GM18505 (cell line): ENCODE measurements at regions not wholly inside any gene's neighbourhood (a gene's known extent, or its start where the extent isn't known, plus 50 kb on each side); places are given as distances from the start of the nearest gene placed in this dataset.

Experiments
- ATAC-seq: cut with Tn5 transposase; IDR thresholded peaks from one replicate; pipeline ENCODE4 v1.9.1; 2021; ENCODE audit not compliant: unreplicated experiment
- POLR2A ChIP-seq: IDR thresholded peaks from 4 replicates; pipeline ENCODE4 v1.6.1; 2011; ENCODE audit warnings: borderline replicate concordance; ENCODE audit not compliant: insufficient read depth, insufficient read length; ENCODE audit errors: extremely low read depth

DNA sequence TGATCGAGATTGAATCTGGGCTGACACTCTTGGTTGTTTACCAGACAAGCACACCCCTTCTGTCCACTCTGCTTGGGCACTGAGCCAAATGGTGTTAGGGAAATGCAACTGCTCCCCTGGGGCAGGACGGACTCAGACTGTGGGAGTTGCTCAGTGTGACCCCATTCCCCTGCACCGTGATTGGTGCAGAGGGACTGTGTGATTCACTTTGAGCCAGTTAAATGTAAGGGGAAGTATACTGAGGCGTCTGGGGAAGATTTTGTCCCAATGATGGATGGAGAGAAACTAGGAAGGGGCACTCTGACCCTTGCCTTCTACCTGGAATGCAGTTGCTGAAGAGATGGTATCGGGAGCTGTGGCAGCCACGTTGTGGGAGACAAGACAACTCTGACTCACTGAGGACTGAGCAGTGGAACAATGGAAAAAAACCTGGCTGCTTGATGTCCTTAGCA is 196.0 kb upstream of the ANKRD55 start:
- no peak for ATAC-seq
- no peak for TF ChIP-seq POLR2A

DNA sequence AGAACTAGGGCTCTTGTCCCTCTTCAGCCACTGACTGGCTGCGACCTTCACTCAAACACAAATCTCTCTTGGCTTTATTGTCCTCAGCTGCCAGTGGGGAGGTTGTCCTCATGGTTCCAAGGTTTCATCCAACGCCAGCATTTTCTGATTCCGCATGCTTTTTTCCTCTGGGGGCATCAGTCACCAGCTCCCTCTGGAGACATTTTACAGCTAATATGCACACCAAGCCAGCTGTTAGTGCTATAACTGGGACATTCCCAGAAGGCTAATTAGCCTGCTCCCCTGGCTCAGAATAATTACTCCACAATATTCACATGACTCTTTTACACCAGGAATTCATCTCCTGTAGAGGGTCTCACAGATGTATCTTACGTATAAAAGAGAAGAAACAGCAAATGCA is 193.6 kb upstream of the ANKRD55 start:
- TF ChIP-seq POLR2A, result no peak
- ATAC-seq, result no peak

GRCh38 chr5:56422076-56422762 is 189.1 kb upstream of the ANKRD55 start:
- no peak for TF ChIP-seq POLR2A
- no peak for ATAC-seq

GRCh38 chr5:56421246-56422075 is 188.3 kb upstream of the ANKRD55 start:
- no peak for ATAC-seq
- no peak for TF ChIP-seq POLR2A

GRCh38 chr5:56420323-56420722 is 187.2 kb upstream of the ANKRD55 start:
- TF ChIP-seq POLR2A, result no peak
- ATAC-seq, result no peak

DNA sequence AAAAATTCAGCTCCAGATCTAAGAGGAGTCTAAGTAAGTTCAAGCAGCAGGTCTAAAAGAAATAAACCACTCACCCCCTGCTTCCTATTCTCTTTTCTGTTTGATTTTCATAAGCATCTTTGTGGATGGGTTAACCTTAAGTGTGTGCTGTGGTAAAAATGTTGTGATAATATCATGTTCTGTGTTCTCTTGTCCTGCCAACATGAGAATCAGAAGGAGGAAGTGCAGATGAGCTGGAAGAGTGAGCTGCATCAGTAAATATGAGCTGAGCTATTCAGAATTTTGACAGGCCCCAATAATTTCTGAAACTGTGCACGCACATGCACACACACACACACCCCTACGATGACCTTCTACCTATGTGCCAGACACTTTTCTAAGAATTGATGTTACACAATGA is 186.5 kb upstream of the ANKRD55 start:
- TF ChIP-seq POLR2A, result no peak

DNA sequence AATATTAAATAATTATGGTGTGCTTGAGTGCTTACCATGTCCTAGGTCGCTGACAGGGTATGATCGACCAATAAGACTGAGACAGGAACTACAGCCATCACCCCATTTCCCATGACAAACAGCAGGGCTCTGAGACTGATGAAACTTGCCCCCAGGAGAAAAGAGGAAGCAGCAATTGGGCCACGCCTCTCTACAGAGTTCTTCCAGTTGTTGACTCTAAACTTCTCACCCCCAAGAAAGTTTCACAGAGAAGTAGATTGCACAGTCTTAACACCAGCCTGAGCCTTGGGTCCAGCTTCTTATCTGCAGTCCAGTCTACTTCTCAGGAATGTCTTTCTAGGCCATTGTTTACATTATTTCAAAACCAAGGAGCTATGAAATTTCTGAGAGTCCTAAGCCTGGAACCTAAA is 182.2 kb upstream of the ANKRD55 start:
- TF ChIP-seq POLR2A, result peak; percentile 28
- peak; percentile 69 for ATAC-seq

More for the DNA sequence above, 186.5 kb upstream of the ANKRD55 start:
- no peak for ATAC-seq

DNA sequence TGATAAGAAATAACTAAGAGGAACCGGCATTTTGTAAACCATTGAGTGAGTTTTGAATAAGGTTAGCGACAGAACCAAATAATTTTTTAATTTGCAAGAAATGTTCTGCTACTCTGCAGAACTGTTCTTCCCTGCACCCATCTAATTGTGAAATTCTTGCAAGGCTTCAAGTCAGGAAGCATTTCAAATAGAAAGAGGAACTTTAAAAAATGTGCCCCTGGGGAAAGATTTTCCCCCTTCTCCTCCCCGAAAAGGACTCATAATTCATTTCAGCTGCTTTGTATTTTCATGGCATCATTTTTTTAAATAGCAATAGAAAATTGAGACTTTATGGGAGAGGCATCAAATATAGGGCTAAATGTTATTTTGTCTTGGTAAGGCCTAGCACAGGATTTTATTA is 180.9 kb upstream of the ANKRD55 start:
- TF ChIP-seq POLR2A, result no peak
- no peak for ATAC-seq

DNA sequence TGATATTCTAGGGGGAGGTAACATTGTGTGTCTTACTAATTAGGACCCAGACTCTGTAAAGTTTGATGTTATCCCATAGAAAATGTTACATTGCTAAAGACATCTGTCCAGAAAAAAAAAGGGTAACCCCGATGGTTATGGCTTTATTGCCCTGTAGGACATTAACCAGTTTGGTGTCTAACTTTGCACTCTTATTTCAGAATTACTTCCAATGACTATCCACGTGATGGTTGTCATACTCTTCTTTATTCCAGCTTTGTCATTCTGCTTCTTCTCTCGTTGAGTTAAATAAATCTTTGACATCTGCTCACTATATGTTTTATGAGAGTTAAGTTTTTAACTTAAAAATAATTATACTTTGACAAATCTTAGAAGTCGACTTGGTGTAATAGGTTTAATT is 180.4 kb upstream of the ANKRD55 start:
- ATAC-seq, result no peak

GRCh38 chr5:56412601-56413379 is 179.7 kb upstream of the ANKRD55 start:
- peak; percentile 88 for ATAC-seq
- TF ChIP-seq POLR2A, result no peak

More for the DNA sequence above, 180.4 kb upstream of the ANKRD55 start:
- no peak for TF ChIP-seq POLR2A

- TF ChIP-seq POLR2A, result no peak
- ATAC-seq, result no peak
These were observed 177.6 kb upstream of the ANKRD55 start for GRCh38 chr5:56410696-56411095.

DNA sequence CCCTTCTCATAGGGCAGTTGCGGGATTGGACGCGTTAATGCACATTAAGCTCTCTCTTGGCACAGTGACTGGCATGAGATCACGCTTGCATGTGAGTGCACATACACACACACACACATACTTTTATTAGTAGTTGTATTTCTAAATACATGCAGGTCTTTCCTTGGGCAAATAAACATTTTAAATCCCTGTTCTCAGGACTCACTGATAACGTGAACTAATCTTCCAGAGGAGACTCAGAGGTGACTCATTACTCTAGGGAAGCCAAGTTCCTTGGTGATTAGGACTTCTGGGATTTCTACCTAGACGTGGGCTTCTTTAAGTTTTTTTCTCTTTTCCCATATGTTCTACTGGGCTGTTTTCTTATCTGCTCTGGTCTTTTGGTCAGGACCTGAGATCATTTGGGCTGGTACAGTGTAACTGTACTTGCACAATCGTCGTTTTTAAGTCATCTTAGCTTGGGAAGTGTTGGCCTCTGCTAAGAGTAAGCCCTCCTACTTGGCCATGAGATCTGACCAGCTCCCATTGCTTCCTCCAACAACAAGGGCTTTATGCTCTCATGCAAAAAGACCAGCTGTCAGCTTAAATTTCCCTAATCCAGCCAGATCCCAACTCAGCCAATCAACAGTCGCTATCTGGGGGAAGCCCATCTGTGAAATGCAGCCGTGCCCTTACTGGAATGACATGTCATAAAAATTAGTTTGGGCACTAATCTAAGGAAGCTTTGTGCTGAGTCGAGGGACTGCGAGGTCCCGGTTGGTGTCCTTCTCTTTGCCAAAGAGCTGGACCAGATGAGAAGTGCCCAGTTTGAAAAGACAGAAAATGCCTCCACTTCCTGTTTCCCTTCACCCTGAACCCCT is 176.4 kb upstream of the ANKRD55 start:
- ATAC-seq, result no peak
- TF ChIP-seq POLR2A, result no peak

- ATAC-seq, result no peak
- TF ChIP-seq POLR2A, result no peak
These were observed 173.7 kb upstream of the ANKRD55 start for GRCh38 chr5:56406838-56407237.

GRCh38 chr5:56406221-56406620 is 173.1 kb upstream of the ANKRD55 start:
- no peak for ATAC-seq
- no peak for TF ChIP-seq POLR2A
